ENCODE measurements at regions not wholly inside any gene's neighbourhood (a gene's known extent, or its start where the extent isn't known, plus 50 kb on each side); places are given as distances from the start of the nearest gene placed in this dataset.
"Not testable (repeated sequence)": the region's sequence is repeated elsewhere in the genome, so short reads cannot be mapped to it uniquely, and the experiment has no call there.

DNA sequence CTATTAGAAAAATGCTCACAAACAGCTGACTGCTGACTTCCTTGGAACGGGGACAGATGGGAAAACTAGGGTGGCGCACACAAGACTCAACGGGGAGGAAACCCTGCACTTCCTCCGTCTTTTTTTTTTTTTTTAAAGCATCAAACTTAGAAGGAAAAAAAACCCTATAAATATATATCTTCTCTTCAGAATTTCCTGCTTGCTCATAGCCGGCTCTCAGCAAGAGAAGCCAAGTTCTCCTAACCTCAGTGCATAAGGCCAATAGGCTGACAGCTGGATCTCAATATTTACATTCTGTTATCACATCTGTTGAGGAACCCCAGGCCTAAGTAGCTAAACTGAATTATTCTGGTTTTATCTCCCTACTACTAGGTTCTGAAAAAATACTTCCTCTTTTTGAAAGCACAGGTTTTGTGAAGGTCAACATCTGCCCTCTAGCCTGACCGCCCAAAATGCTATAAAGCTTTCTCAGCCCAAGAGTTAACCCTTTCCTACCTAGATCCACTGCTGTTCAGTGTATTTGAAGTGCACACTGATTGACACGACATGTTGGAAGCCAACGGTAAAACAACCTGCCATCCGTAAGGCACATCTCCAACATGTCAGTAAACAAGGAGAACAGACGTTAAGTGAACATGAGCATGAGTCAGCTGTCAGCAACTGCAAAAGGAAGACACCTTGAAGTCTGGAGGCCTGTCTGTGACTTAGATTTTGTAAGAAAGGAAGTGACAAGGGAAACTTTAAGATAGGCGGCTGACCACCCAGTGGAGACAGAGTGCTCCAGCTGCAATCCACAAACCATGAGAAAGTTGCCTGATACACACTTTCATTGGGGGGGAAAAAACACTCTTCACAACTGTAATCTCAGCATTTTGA is 83.8 kb downstream of the EBLN1 start:
- ATAC-seq (ENCODE audit: insufficient read depth, low read depth) = no peak
- Histone ChIP-seq H3K9me3 (ENCODE audit: insufficient read depth, low read length, severe bottlenecking) (no peaks in the 10 kb centered on the region), H3K27me3 (ENCODE audit: insufficient read depth, low read length, poor library complexity) (peaks cover 6% of the 10 kb centered on the region), H4K20me1 (ENCODE audit: insufficient read depth, low read length) (no peaks in the 10 kb centered on the region), H3K27ac (ENCODE audit: low read length) (no peak overlapping the region), H3K9ac (ENCODE audit: low read depth, low read length) (no peak overlapping the region), H3K4me3 (ENCODE audit: low read depth in 1 of 2, low read length in 2 of 2) (no peak overlapping the region), H3K36me3 (ENCODE audit: insufficient read depth, low read length) (no peaks in the 10 kb centered on the region), H2AFZ (ENCODE audit: low read depth, low read length) (no peak overlapping the region), H3K4me1 (ENCODE audit: insufficient read depth, low read length) (no peaks in the 10 kb centered on the region), H3K4me2 (ENCODE audit: insufficient read depth, low read length) (no peak overlapping the region), H3K79me2 (ENCODE audit: insufficient read depth, low read length) (no peaks in the 10 kb centered on the region)
- no peak for TF ChIP-seq CTCF (IDR thresholded peaks at IDR 0.05; ENCODE audit: borderline replicate concordance, extremely low read depth, low read length, poor library complexity, severe bottlenecking)
- TF ChIP-seq EZH2 (IDR thresholded peaks at IDR 0.05; ENCODE audit: borderline replicate concordance, low read depth, low read length, severe bottlenecking) = no peak
- DNase-seq = no peak

DNA sequence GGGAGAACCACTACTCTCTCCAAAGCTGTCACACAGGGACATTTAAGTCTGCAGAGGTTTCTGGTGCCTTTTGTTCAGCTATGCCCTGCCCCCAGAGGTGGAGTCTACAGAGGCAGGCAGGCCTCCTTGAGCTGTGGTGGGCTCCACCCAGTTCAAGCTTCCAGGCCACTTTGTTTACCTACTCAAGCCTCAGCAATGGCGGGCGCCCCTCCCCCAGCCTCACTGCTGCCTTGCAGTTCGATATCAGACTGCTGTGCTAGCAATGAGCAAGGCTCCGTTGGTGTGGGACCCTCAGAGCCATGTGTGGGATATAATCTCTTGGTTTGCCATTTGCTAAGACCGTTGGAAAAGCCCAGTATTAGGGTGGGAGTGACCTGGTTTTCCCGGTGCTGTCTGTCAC is 87.0 kb downstream of the EBLN1 start:
- not testable (repeated sequence) for H3K4me2 ChIP-seq (ENCODE audit: insufficient read depth, low read length); H2AFZ ChIP-seq (ENCODE audit: low read depth, low read length); H3K27ac ChIP-seq (ENCODE audit: low read length); H4K20me1 ChIP-seq (ENCODE audit: insufficient read depth, low read length); H3K27me3 ChIP-seq (ENCODE audit: insufficient read depth, low read length, poor library complexity); DNase-seq; H3K4me3 ChIP-seq (ENCODE audit: low read depth in 1 of 2, low read length in 2 of 2); ATAC-seq (ENCODE audit: insufficient read depth, low read depth); H3K9ac ChIP-seq (ENCODE audit: low read depth, low read length); H3K36me3 ChIP-seq (ENCODE audit: insufficient read depth, low read length); H3K79me2 ChIP-seq (ENCODE audit: insufficient read depth, low read length); H3K4me1 ChIP-seq (ENCODE audit: insufficient read depth, low read length); H3K9me3 ChIP-seq (ENCODE audit: insufficient read depth, low read length, severe bottlenecking)

GRCh38 chr10:22129612-22130011 is 88.2 kb downstream of the EBLN1 start:
- not testable (repeated sequence) for H3K27me3 ChIP-seq (ENCODE audit: insufficient read depth, low read length, poor library complexity); H3K9me3 ChIP-seq (ENCODE audit: insufficient read depth, low read length, severe bottlenecking); H3K27ac ChIP-seq (ENCODE audit: low read length); DNase-seq; H3K36me3 ChIP-seq (ENCODE audit: insufficient read depth, low read length); H2AFZ ChIP-seq (ENCODE audit: low read depth, low read length); H3K4me3 ChIP-seq (ENCODE audit: low read depth in 1 of 2, low read length in 2 of 2); H3K4me1 ChIP-seq (ENCODE audit: insufficient read depth, low read length); ATAC-seq (ENCODE audit: insufficient read depth, low read depth); H3K79me2 ChIP-seq (ENCODE audit: insufficient read depth, low read length); H3K4me2 ChIP-seq (ENCODE audit: insufficient read depth, low read length); H4K20me1 ChIP-seq (ENCODE audit: insufficient read depth, low read length); H3K9ac ChIP-seq (ENCODE audit: low read depth, low read length)

DNA sequence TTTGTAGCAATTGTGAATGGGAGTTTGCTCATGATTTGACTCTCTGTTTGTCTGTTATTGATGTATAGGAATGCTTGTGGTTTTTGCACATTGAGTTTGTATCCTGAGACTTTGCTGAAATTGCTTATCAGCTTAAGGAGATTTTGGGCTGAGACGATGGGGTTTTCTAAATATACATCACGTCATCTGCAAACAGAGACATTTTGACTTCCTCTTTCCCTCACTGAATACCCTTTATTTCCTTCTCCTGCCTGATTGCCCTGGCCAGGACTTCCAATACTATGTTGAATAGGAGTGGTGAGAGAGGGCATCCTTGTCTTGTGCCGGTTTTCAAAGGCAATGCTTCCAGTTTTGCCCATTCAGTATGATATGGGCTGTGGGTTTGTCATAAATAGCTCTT is 96.6 kb downstream of the EBLN1 start:
- H3K27ac ChIP-seq (ENCODE audit: low read length); DNase-seq; ATAC-seq (ENCODE audit: insufficient read depth, low read depth); H3K36me3 ChIP-seq (ENCODE audit: insufficient read depth, low read length); H3K9ac ChIP-seq (ENCODE audit: low read depth, low read length); H3K4me1 ChIP-seq (ENCODE audit: insufficient read depth, low read length); H3K79me2 ChIP-seq (ENCODE audit: insufficient read depth, low read length); H2AFZ ChIP-seq (ENCODE audit: low read depth, low read length); H4K20me1 ChIP-seq (ENCODE audit: insufficient read depth, low read length); H3K4me3 ChIP-seq (ENCODE audit: low read depth in 1 of 2, low read length in 2 of 2); H3K9me3 ChIP-seq (ENCODE audit: insufficient read depth, low read length, severe bottlenecking); H3K4me2 ChIP-seq (ENCODE audit: insufficient read depth, low read length); H3K27me3 ChIP-seq (ENCODE audit: insufficient read depth, low read length, poor library complexity): not testable (repeated sequence)

DNA sequence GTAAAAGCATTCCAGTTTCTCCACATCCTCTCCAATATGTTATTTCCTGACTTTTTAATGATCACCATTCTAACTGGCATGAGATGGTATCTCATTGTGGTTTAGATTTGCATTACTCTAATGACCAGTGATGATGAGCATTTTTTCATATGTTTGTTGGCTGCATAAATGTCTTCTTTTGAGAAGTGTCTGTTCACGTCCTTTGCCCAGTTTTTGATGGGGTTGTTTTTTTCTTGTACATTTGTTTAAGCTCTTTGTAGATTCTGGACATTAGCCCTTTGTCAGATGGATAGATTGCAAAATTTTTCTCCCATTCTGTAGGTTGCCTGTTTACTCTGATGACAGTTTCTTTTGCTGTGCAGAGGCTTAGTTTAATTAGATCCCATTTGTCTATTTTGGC is 97.7 kb downstream of the EBLN1 start:
- DNase-seq; H3K9me3 ChIP-seq (ENCODE audit: insufficient read depth, low read length, severe bottlenecking); H3K9ac ChIP-seq (ENCODE audit: low read depth, low read length); H3K27me3 ChIP-seq (ENCODE audit: insufficient read depth, low read length, poor library complexity); H2AFZ ChIP-seq (ENCODE audit: low read depth, low read length); H3K36me3 ChIP-seq (ENCODE audit: insufficient read depth, low read length); ATAC-seq (ENCODE audit: insufficient read depth, low read depth); H3K4me2 ChIP-seq (ENCODE audit: insufficient read depth, low read length); H3K79me2 ChIP-seq (ENCODE audit: insufficient read depth, low read length); H3K27ac ChIP-seq (ENCODE audit: low read length); H3K4me1 ChIP-seq (ENCODE audit: insufficient read depth, low read length); H4K20me1 ChIP-seq (ENCODE audit: insufficient read depth, low read length); H3K4me3 ChIP-seq (ENCODE audit: low read depth in 1 of 2, low read length in 2 of 2): not testable (repeated sequence)

GRCh38 chr10:22119575-22119974 is 98.2 kb downstream of the EBLN1 start:
- ATAC-seq (ENCODE audit: insufficient read depth, low read depth); H3K27me3 ChIP-seq (ENCODE audit: insufficient read depth, low read length, poor library complexity); H3K4me2 ChIP-seq (ENCODE audit: insufficient read depth, low read length): not testable (repeated sequence)

More at GRCh38 chr10:22119575-22119974, 98.2 kb downstream of the EBLN1 start:
- DNase-seq; H3K36me3 ChIP-seq (ENCODE audit: insufficient read depth, low read length); H3K79me2 ChIP-seq (ENCODE audit: insufficient read depth, low read length); H2AFZ ChIP-seq (ENCODE audit: low read depth, low read length); H3K9me3 ChIP-seq (ENCODE audit: insufficient read depth, low read length, severe bottlenecking); H3K4me3 ChIP-seq (ENCODE audit: low read depth in 1 of 2, low read length in 2 of 2); H3K27ac ChIP-seq (ENCODE audit: low read length); H3K4me1 ChIP-seq (ENCODE audit: insufficient read depth, low read length); H4K20me1 ChIP-seq (ENCODE audit: insufficient read depth, low read length); H3K9ac ChIP-seq (ENCODE audit: low read depth, low read length): not testable (repeated sequence)
